GM23338 (cell line): ENCODE measurements at regions not wholly inside any gene's neighbourhood (a gene's known extent, or its start where the extent isn't known, plus 50 kb on each side); places are given as distances from the start of the nearest gene placed in this dataset.

Experiments
- CTCF ChIP-seq, 2 experiments: fragments of 200-600 bp in 1 of 2; sonication (generic) in 1 of 2; conservative IDR thresholded peaks; 2 replicates each; pipeline versions ENCODE4 v1.5.1 to v1.6.1; 2016 to 2017; ENCODE audit warnings: antibody characterized with exemption in 2 of 2, low read depth in 2 of 2, mild to moderate bottlenecking in 2 of 2, moderate library complexity in 1 of 2
- EZH2 ChIP-seq: fragments of 200-600 bp; sonication (generic); IDR thresholded peaks from one replicate; pipeline ENCODE4 v1.8.0; 2017; ENCODE audit warnings: antibody characterized with exemption, mild to moderate bottlenecking, low read depth; ENCODE audit not compliant: unreplicated experiment

- TF ChIP-seq CTCF (conservative IDR thresholded peaks at IDR 0.05; ENCODE audit: low read depth in 2 of 2) (no peak), EZH2 (no peak)
Observed at GRCh38 chr10:10910634-10911033, 107.0 kb upstream of the CELF2 start.
